ENCODE measurements at regions not wholly inside any gene's neighbourhood (a gene's known extent, or its start where the extent isn't known, plus 50 kb on each side); places are given as distances from the start of the nearest gene placed in this dataset.

- DNase-seq (ENCODE audit: low spot score): no peak
Measured at GRCh38 chr10:105726149-105726548, 1085.1 kb downstream of the SORCS3 start.

DNA sequence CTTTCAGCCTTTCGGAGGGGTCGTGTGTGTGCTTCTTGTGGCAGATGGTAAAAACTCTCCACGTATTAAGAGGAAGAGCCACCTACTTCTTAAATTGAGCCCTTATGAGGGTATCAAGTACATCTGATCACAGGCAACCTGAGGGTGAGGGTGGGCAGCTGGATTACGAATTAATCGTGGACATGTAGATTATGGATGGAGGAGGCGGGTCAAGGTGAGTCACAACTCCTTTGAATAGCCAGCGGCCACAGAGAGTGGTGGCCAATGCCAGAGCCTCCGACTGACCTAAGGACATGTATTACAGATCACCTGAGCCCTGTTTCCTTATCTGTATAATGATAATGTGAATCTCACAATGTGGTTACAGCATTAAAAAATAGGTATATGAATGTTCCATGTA is 1083.9 kb downstream of the SORCS3 start:
- DNase-seq (ENCODE audit: low spot score): no peak

DNA sequence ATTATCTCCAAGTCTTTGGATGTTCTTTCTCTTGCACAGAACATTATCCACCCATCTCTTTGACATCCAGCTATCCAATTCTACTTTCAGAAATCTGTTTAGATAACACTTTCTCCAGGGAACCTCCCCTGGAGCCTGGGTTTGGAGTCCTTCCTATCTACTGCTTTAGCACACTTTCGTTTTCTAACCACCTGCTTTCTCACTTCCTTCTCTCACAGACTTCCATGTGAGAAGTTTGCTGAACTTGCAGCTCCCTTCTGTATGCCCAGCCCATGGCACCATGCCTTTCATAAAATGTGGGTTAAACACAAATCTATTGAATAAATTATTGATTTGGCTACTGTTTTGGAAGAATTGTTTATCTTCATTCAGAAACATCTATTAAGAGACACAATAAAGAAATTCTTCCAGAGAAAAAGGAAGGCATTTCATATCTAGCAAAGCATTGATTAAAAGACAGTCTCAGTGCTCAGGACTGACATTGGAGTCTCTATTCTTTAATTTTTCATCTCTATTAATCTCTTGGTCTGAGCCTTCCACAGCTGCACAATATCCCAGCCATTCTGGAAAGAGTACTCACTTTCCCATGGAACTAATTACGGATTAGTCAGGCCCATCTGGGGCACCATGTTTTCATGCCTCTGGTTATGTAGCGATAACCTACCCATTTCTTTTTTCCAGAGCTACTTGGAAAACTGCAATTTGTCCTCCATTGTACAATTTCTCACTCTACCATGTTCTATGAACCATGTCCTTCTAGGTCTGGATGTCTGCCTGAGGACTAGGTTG is 1077.3 kb downstream of the SORCS3 start:
- DNase-seq (ENCODE audit: low spot score): no peak

DNA sequence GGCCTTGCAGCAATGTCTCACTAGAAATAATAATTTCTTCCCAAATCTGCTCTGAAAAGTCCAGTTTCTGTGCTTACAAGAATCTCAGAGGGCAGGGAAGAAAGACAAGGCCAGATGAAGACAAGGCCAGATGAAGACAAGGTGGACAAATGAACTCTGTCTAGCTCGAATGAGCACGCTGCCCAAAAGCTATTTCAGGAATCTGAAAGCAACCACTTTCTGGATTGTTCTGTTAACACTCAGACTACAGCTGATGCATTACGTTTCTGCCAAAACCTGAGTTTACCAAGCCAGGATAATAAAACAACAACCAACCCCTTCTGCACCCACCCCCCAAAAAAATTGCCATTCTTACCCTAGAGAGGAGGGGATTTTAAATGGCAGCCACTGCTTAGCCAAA is 1073.6 kb downstream of the SORCS3 start:
- DNase-seq (ENCODE audit: low spot score): no peak

DNA sequence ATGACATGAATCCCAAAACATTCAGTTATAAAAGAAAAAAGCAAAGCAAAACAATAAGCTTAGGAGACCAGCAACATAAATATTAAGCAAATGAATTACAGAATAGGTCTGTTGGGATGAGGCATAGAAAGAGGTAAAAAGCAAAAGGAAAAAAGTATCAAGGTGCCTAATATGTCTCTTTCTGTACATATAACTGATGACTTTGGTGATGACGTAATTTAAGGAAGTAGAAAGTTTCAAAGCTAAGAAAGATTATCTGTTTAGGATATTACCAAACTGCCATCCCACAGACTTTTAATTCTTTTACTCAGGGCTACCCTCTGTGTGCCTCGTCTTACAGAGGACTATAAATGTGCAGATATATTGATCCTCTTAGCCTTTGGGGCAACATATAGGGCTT is 1066.5 kb downstream of the SORCS3 start:
- no peak for DNase-seq (ENCODE audit: low spot score)

DNA sequence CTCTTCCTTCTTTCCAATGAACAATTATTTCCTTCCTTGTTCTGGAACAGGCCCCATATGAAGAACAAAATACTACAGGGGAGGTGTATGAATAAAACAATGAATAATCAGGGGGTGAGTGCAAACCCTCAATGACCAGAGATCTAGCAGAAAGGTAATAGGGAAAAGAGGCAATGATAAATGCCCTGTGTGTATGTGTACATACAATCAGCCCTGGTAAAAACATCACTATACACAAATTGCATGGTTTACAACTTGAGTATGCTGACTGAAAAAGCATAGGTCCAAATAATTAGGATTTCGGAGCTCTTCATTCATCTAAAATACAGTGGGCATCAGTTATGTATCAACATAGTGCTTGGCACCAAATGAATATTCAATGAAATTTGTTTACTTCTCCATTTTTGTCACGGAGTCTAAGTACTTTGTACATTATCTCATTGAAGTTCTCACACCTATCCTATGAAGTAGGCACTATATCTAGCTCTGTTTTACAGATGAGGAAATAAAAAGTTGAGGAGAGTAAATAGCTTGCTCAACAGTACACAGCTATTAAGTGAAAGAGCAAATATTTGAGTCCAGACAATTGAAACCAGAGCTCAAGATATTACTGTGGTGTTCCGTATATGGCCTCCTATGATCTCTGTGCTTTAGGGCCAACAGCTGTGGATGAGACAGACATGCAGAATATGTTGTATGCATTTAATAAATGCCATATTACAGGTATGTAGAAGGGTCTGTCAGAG is 1065.4 kb downstream of the SORCS3 start:
- DNase-seq (ENCODE audit: low spot score): no peak

DNA sequence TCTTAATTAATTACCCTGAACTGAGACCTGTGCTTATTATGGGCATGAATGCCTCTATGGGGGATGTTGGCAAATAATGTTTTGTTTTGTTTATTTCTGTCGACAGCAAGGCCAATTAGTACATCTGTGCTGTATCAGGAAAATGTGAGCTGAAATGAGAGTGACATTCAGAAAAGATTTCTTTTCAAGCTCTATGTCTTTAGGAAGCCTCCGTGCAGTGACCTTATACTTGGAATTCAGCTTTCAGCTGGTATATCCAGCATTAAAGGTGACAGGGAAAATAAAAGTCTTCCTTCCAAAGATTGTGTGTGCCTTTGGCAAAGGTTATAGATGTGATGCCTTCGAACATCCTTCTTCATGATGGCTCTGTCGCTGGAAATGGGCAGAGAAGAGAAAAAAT is 1061.1 kb downstream of the SORCS3 start:
- no peak for DNase-seq (ENCODE audit: low spot score)

- no peak for DNase-seq (ENCODE audit: low spot score)
Measured at GRCh38 chr10:105700218-105700617, 1059.1 kb downstream of the SORCS3 start.

- DNase-seq (ENCODE audit: low spot score): no peak
Measured at GRCh38 chr10:105699504-105699903, 1058.4 kb downstream of the SORCS3 start.

- no peak for DNase-seq (ENCODE audit: low spot score)
Measured at GRCh38 chr10:105698592-105698991, 1057.5 kb downstream of the SORCS3 start.

DNA sequence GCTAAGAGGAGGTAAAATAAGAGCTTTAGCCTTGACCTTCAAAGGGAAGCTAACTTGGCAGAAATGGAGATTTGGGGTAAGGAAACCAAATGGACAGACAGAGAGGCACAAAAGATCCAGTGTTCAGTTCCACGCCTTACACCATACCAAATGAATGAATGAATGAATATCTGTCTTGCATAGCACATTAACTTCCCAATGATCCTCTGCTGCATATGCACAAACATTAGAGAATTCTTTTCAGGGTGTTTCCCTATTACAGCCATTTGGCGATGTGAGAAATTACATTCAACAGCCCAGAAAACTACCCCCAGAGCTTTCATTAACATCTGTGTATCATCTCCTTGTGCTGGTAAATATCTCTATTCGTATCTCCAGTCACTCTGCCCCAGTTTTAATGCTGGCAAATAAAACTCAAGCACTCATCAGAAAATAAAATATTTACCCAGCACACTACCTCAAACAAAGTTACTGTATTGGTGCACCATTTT is 1056.2 kb downstream of the SORCS3 start:
- DNase-seq (ENCODE audit: low spot score): no peak

- DNase-seq (ENCODE audit: low spot score): no peak
Measured at GRCh38 chr10:105691811-105692210, 1050.7 kb downstream of the SORCS3 start.

- no peak for DNase-seq (ENCODE audit: low spot score)
Measured at GRCh38 chr10:105682911-105683310, 1041.8 kb downstream of the SORCS3 start.

DNA sequence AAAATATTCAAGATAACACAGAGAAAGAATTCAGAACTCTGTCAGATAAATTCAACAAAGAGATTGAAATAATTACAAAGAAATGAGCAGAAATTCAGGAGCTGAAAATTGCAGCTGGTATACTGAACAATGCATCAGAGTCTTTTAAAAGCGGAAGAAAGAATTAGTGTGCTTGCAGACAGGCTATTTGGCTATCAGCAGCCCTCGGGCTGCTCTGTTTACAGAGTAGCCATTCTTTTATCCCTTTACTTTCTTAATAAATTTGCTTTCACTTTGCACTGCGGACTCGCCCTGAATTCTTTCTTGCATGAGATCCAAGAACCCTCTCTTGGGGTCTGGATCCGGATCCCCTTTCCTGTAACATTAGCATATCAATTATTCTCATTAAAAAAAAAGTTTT is 1040.0 kb downstream of the SORCS3 start:
- no peak for DNase-seq (ENCODE audit: low spot score)

GRCh38 chr10:105679781-105680180 is 1038.7 kb downstream of the SORCS3 start:
- DNase-seq (ENCODE audit: low spot score): no peak

DNA sequence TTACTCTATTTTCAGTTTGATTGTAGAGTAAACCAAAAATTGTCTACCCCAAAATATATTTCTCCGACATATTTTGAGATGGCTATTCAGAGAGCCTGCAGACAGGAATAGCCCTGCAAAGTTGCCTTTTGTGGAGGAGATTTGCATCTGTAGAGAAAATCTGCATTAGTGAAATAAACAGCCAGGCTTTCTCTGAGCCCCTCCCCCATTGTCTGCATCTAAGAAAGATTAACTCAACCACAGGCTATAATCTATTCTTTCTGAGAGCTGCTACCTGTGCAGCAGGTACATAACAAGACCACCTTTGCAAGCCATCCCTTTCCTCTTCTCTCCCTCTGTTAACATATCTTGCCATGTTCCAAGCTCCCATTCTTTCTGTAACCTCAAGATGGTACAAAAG is 1034.2 kb downstream of the SORCS3 start:
- DNase-seq (ENCODE audit: low spot score): no peak

GRCh38 chr10:105674448-105674847 is 1033.4 kb downstream of the SORCS3 start:
- no peak for DNase-seq (ENCODE audit: low spot score)

- DNase-seq (ENCODE audit: low spot score): no peak
Measured at GRCh38 chr10:105658696-105659095, 1017.6 kb downstream of the SORCS3 start.

DNA sequence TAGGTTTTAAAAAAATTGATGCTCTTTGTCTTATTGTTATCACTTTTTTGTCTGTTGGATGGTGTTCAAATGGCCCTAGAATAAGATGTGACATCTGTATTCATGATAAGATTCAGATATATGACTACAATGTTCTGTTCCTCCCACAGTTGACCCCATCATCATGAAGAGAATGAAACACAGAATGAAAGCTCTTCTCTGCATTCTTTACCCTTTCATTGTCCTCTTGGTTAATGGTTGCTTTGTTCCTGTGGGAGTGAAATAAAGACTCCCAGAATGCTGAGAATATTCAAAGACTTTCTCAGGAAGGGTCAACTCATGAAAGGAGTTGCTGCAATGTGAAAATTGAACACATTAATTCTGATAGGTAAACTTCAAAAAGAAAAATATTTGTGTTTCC is 1015.8 kb downstream of the SORCS3 start:
- no peak for DNase-seq (ENCODE audit: low spot score)

DNA sequence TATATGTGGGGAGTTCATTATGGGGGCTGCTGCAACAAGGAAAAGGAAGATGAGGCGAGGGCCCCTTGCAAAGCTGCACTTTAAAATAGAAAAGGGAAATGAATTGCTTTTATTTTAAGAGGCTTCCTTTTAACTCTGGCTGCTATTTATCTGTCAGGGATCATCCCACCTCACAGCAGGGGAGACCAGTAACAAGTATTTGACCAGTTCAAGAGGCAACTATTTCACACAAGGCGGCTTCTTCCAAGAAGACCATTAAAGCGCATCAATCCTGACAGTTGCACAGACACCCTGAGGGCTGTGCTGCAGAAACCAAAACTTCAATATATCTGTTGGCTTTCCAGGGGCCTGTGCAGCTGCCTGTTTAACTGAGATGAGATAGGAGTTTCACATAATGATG is 1009.2 kb downstream of the SORCS3 start:
- no peak for DNase-seq (ENCODE audit: low spot score)

GRCh38 chr10:105647354-105647753 is 1006.3 kb downstream of the SORCS3 start:
- no peak for DNase-seq (ENCODE audit: low spot score)

DNA sequence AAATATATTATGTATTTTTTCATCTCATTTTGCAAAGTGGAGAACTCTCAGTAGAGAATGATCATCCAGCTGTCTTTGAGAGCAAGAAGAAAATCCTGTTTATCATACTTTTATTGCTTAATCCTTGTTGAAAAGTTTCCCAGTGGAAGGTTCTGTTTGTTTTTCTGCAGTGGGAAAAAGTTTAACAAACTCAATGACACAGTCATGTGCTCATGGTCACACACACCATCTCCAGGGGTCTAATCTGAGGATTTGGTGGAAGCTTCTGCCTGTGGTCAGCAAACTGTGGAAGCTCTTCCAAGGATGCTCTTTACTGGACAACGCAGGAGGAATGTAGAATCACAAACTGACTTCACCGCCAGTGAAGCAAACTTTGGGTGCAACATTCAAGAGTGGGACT is 1003.9 kb downstream of the SORCS3 start:
- no peak for DNase-seq (ENCODE audit: low spot score)

GRCh38 chr10:105644559-105644958 is 1003.5 kb downstream of the SORCS3 start:
- no peak for DNase-seq (ENCODE audit: low spot score)
